Bronchial epithelial cell (primary cell): ENCODE measurements at regions not wholly inside any gene's neighbourhood (a gene's known extent, or its start where the extent isn't known, plus 50 kb on each side); places are given as distances from the start of the nearest gene placed in this dataset.

Experiments used
- DNase-seq: peaks from one replicate; pipeline ENCODE4 v3.0.0-alpha.2; 2010; ENCODE audit warnings: low read depth
- FAIRE-seq: peaks from 2 replicates; lab custom pipeline; 2011; peaks lifted over from hg19 to GRCh38; lab: Jason Lieb, UNC
- H3K27me3 ChIP-seq: 2 replicates; pipeline ENCODE4 v1.5.1; 2011; ENCODE audit warnings: low read length; ENCODE audit not compliant: control insufficient read depth, insufficient read depth
- H3K36me3 ChIP-seq: 2 replicates; pipeline ENCODE4 v1.5.1; 2011; ENCODE audit warnings: low read length; ENCODE audit not compliant: control insufficient read depth, insufficient read depth
- H3K4me3 ChIP-seq: 2 replicates; pipeline ENCODE4 v1.5.1; 2011; ENCODE audit warnings: mild to moderate bottlenecking, low read depth, low read length, control low read depth
- CTCF ChIP-seq: IDR thresholded peaks from 2 replicates; pipeline ENCODE4 v1.5.1; 2011; ENCODE audit warnings: mild to moderate bottlenecking, moderate library complexity, low read length, control low read depth, inconsistent platforms; ENCODE audit not compliant: insufficient read depth, severe bottlenecking

- no peak for TF ChIP-seq CTCF
- H3K36me3 ChIP-seq: no peaks in the 10 kb centered on the region
- DNase-seq (no peak), FAIRE-seq (no peak)
- no peak overlapping the region for H3K4me3 ChIP-seq
- no peaks in the 10 kb centered on the region for H3K27me3 ChIP-seq
Measured at GRCh38 chr12:43098766-43099550, 453.0 kb downstream of the ADAMTS20 start.

GRCh38 chr12:43098071-43098470 lies 453.9 kb downstream of the ADAMTS20 start:
- Histone ChIP-seq H3K36me3 (no peaks in the 10 kb centered on the region), H3K4me3 (no peak overlapping the region), H3K27me3 (no peaks in the 10 kb centered on the region)
- no peak for FAIRE-seq
- DNase-seq: no peak
- TF ChIP-seq CTCF: no peak

- DNase-seq: no peak
- Histone ChIP-seq H3K4me3 (no peak overlapping the region), H3K27me3 (no peaks in the 10 kb centered on the region), H3K36me3 (no peaks in the 10 kb centered on the region)
- no peak for FAIRE-seq
- no peak for TF ChIP-seq CTCF
Measured at GRCh38 chr12:43097471-43097870, 454.5 kb downstream of the ADAMTS20 start.

GRCh38 chr12:43095669-43096280 lies 456.2 kb downstream of the ADAMTS20 start:
- no peak for DNase-seq
- Histone ChIP-seq H3K4me3 (no peak overlapping the region), H3K27me3 (no peaks in the 10 kb centered on the region), H3K36me3 (no peaks in the 10 kb centered on the region)
- TF ChIP-seq CTCF: no peak
- no peak for FAIRE-seq

- DNase-seq: no peak
- no peak for FAIRE-seq
- Histone ChIP-seq H3K4me3 (no peak overlapping the region), H3K36me3 (no peaks in the 10 kb centered on the region), H3K27me3 (no peaks in the 10 kb centered on the region)
- no peak for TF ChIP-seq CTCF
Measured at GRCh38 chr12:43094886-43095575, 457.0 kb downstream of the ADAMTS20 start.
